Lung (tissue), 11 donors: ENCODE measurements at regions not wholly inside any gene's neighbourhood (a gene's known extent, or its start where the extent isn't known, plus 50 kb on each side); places are given as distances from the start of the nearest gene placed in this dataset.

Experiments used
- ATAC-seq: fragments of 200-7000 bp; cut with Tn5 transposase; one replicate; pipeline ENCODE4 v1.9.1; 2020; ENCODE audit warnings: moderate number of reproducible peaks; ENCODE audit not compliant: insufficient read depth, low FRiP score
- DNase-seq, 3 donors: peaks; one replicate each; pipeline ENCODE4 v3.0.0-alpha.2; 2013 to 2017
- H3K27ac ChIP-seq, 2 donors: one replicate each; pipeline ENCODE4 v1.5.1; 2013; ENCODE audit warnings: mild to moderate bottlenecking in 2 of 2, moderate library complexity in 2 of 2, control low read depth in 1 of 2, inconsistent platforms in 1 of 2, low read depth in 1 of 2, low read length in 1 of 2
- H3K27me3 ChIP-seq, 3 donors: one replicate each; pipeline ENCODE4 v1.5.1; 2013; ENCODE audit warnings: low read length in 2 of 3; ENCODE audit not compliant: control insufficient read depth in 3 of 3, insufficient read depth in 3 of 3
- H3K36me3 ChIP-seq, 4 donors: one replicate each; pipeline ENCODE4 v1.5.1; 2013; ENCODE audit warnings: low read length in 4 of 4, mild to moderate bottlenecking in 1 of 4, moderate library complexity in 1 of 4; ENCODE audit not compliant: control insufficient read depth in 4 of 4, insufficient read depth in 4 of 4
- H3K4me1 ChIP-seq, 5 donors: one replicate each; pipeline ENCODE4 v1.5.1; 2013; ENCODE audit warnings: low read length in 5 of 5, mild to moderate bottlenecking in 2 of 5, moderate library complexity in 1 of 5; ENCODE audit not compliant: control insufficient read depth in 5 of 5, insufficient read depth in 5 of 5
- H3K4me3 ChIP-seq: one replicate; pipeline ENCODE4 v1.5.1; 2013; ENCODE audit warnings: mild to moderate bottlenecking, control low read depth, moderate library complexity
- H3K9ac ChIP-seq, 2 donors: one replicate each; pipeline ENCODE4 v1.5.1; 2013; ENCODE audit warnings: low read length in 2 of 2, control low read depth in 1 of 2; ENCODE audit not compliant: insufficient read depth in 1 of 2
- H3K9me3 ChIP-seq, 4 donors: one replicate each; pipeline ENCODE4 v1.5.1; 2013; ENCODE audit warnings: low read length in 3 of 4, mild to moderate bottlenecking in 1 of 4, moderate library complexity in 1 of 4; ENCODE audit not compliant: control insufficient read depth in 4 of 4, insufficient read depth in 3 of 4
- CTCF ChIP-seq: IDR thresholded peaks from 2 replicates; pipeline ENCODE4 v1.5.1; 2012; ENCODE audit warnings: mild to moderate bottlenecking; ENCODE audit errors: control extremely low read depth, extremely low read depth
- WGBS, 2 donors: extraction: QIAGEN DNeasy Blood & Tissue Kit; methylation state at CpG; one replicate each; pipeline ENCODE4 v1.1.7; 2013; 5-methylcytosine and 5-hydroxymethylcytosine counted together
- donor health status: control.
- donor health status: control.
- donor health status: Bipolar disorder and iron deficiency.
- donor health status: healthy.
- donor health status: DM: yes; HTN: yes; CAD: no.

DNA sequence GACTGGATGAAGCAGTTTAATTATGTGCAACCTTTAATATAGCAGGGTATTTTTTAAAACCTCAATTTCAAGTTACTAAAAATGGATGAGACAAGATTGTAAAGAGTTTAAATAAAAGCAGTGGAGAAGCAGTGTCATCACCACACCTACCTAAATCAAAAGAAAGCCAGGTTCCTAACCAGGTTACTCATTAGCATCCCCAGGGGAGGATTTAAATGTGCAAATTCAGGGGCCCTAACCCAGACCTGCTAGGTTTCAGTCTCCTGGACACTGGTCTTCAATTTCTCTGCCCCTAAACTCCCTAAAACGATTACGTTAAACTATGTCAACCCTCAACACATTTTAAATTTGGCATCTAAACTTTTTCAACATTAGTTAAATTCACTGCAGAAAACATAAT, 116.9 kb upstream of the KLF3 start:
- H3K4me1 ChIP-seq = no peaks in the 10 kb centered on the region
- ATAC-seq = no peak
- H3K4me3 ChIP-seq = no peak overlapping the region
- H3K36me3 ChIP-seq = no peaks in the 10 kb centered on the region
- H3K27me3 ChIP-seq = no peaks in the 10 kb centered on the region
- no peak overlapping the region for H3K27ac ChIP-seq
- DNase-seq = no peak
- no peak for TF ChIP-seq CTCF
- no peaks in the 10 kb centered on the region for H3K9me3 ChIP-seq
- no peak overlapping the region for H3K9ac ChIP-seq
- WGBS, 2 donors = 87 to 91% methylated on average over 2 of the region's 2 CpGs

DNA sequence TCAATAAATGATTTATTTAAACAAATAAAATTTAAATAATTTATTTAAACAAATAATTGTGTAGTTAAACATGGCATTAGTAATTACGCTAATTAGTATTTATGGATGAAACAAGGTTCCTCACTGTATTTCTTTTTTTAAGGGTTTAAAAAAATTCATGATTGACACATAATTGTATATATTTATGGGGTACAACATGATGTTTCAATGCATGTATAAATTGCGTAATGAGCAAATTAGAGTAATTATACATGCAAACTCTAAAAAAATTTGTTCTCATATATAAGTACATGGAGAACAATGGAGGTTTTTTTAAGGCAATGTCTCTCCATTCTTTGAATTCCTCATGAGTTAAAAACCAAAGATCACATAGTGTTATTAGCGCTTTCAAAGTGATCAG, 115.7 kb upstream of the KLF3 start:
- H3K36me3 ChIP-seq = no peaks in the 10 kb centered on the region
- no peak overlapping the region for H3K27ac ChIP-seq
- TF ChIP-seq CTCF = no peak
- H3K9ac ChIP-seq = no peak overlapping the region
- DNase-seq (no peak), ATAC-seq (no peak)
- no peaks in the 10 kb centered on the region for H3K4me1 ChIP-seq
- H3K4me3 ChIP-seq = no peak overlapping the region
- H3K9me3 ChIP-seq = no peaks in the 10 kb centered on the region
- WGBS, 2 donors = 96 to 97% methylated on average over 3 of the region's 3 CpGs
- H3K27me3 ChIP-seq = no peaks in the 10 kb centered on the region

DNA sequence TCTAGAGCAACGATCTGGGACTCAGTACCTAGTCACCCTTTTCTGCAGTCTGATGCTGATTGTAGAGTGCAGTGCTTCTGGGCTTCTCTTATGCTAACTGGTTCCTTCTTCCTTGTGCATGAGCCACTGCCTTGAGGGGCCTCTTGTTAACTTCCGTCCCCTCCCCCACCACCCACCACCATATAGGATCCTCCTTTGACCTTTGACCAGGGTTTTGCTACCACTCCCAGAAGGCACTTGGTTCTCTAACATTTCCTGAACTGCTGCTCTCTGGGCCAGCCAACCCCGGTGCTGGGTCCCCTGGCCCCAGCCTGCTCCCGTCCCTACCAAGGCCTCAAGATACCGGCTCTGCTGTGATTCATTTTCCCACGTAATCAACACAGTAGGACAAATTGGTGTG, 104.6 kb upstream of the KLF3 start:
- WGBS, 2 donors = 94 to 97% methylated on average over 6 of the region's 6 CpGs
- no peak for DNase-seq
- H3K9me3 ChIP-seq = peaks cover 0 to 7% (median 0%) of the 10 kb centered on the region in 4 donors

More for the DNA sequence above, 104.6 kb upstream of the KLF3 start:
- H3K27ac ChIP-seq = no peak overlapping the region
- no peaks in the 10 kb centered on the region for H3K36me3 ChIP-seq
- no peak for ATAC-seq
- no peaks in the 10 kb centered on the region for H3K27me3 ChIP-seq
- no peak overlapping the region for H3K9ac ChIP-seq
- H3K4me1 ChIP-seq = peaks cover 0 to 23% (median 5%) of the 10 kb centered on the region in 5 donors
- TF ChIP-seq CTCF = no peak
- H3K4me3 ChIP-seq = no peak overlapping the region
